Stomach (tissue), 4 donors: ENCODE measurements at regions not wholly inside any gene's neighbourhood (a gene's known extent, or its start where the extent isn't known, plus 50 kb on each side); places are given as distances from the start of the nearest gene placed in this dataset.

Source experiments
- POLR2A ChIP-seq, 4 donors: fragments of 450-650 bp; IDR thresholded peaks; one replicate each; pipeline ENCODE4 v1.6.1; 2016; ENCODE audit warnings: antibody characterized with exemption in 4 of 4, control low read depth in 2 of 4, mild to moderate bottlenecking in 1 of 4, moderate library complexity in 1 of 4
- POLR2AphosphoS5 ChIP-seq, 3 donors: sonication (generic); formaldehyde crosslinking; IDR thresholded peaks; one replicate each; pipeline ENCODE4 v1.6.1; 2016; ENCODE audit warnings: antibody characterized with exemption in 3 of 3

DNA sequence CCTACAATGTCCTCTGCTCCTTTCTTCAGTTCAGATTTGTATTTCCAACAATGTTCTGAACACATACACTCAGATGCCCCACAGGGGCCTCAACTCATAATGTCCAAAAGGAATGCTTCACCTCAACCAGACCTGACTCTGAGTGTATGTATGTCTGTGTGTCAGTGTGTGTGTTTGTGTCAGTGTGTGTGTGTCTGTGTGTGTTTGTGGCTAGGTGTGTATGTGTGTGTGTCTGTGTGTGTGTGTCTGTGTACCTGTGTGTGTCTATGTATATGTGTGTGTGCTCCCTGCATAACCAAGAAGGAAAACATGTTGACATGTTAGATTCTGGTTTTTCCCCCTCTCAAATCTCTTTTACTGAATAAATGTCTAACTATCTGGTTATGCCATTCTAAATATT lies 87.3 kb upstream of the PCSK1 start:
- TF ChIP-seq POLR2AphosphoS5 (IDR thresholded peaks at IDR 0.05) (no peak), POLR2A (IDR thresholded peaks at IDR 0.05) (no peak)
